HepG2 (cell line): ENCODE measurements at regions not wholly inside any gene's neighbourhood (a gene's known extent, or its start where the extent isn't known, plus 50 kb on each side); places are given as distances from the start of the nearest gene placed in this dataset.

Source experiments
- ATAC-seq: fragments of 200-7000 bp; cut with Tn5 transposase; 3 replicates; pipeline ENCODE4 v1.9.1; 2020; ENCODE audit warnings: mild to moderate bottlenecking, moderate library complexity
- BruUV-seq: library from RNA; stranded (reverse); fragments of 400-500 nt; replicated peaks from 2 replicates; lab custom pipeline; 2021; lab: Mats Ljungman, UMichigan
- CTCF ChIA-PET: fragments of 300-600 bp; formaldehyde crosslinking; extraction: SDS; loops from one replicate; lab custom pipeline; 2021; ENCODE audit warnings: low total read pairs, inconsistent platforms, low intra/inter-chr PET ratio; lab: Yijun Ruan, JAX
- POLR2A ChIA-PET: fragments of 350-600 bp; sonication (Branson Sonifier 250); formaldehyde crosslinking; loops from one replicate; lab custom pipeline; 2020; ENCODE audit warnings: antibody characterized with exemption, inconsistent platforms; lab: Yijun Ruan, JAX
- DNase-seq: peaks from one replicate; pipeline ENCODE4 v3.0.0-alpha.2; 2015; ENCODE audit warnings: low spot score
- FAIRE-seq: peaks from 3 replicates; lab custom pipeline; 2011; peaks lifted over from hg19 to GRCh38; lab: Jason Lieb, UNC
- H2AFZ ChIP-seq: one replicate; pipeline ENCODE4 v1.6.1; 2011; ENCODE audit warnings: low read length, inconsistent platforms
- H3K27ac ChIP-seq: fragments of 300-600 bp; 3 replicates; pipeline ENCODE4 v1.8.0; 2011; ENCODE audit warnings: mixed run types, mild to moderate bottlenecking, mixed read lengths, low read length, inconsistent platforms; ENCODE audit not compliant: insufficient read depth; ENCODE audit errors: extremely low read length
- H3K27me3 ChIP-seq, 2 experiments: fragments of 200-600 bp in 1 of 2; 2 replicates in 1 of 2; 3 replicates in 1 of 2; pipeline versions ENCODE4 v1.6.0 to v1.8.0; 2011; ENCODE audit warnings: low read length in 2 of 2, mild to moderate bottlenecking in 2 of 2, moderate library complexity in 2 of 2, inconsistent platforms in 1 of 2; ENCODE audit not compliant: insufficient read depth in 2 of 2, control insufficient read depth in 1 of 2
- H3K36me3 ChIP-seq, 2 experiments: fragments of 200-600 bp in 1 of 2; replicated peaks in 1 of 2; 2 replicates in 1 of 2; 3 replicates in 1 of 2; pipeline versions ENCODE4 v1.5.1 to v1.8.0; 2011; ENCODE audit warnings: low read length in 2 of 2, inconsistent platforms in 1 of 2; ENCODE audit not compliant: insufficient read depth in 2 of 2, control insufficient read depth in 1 of 2
- H3K4me1 ChIP-seq: 2 replicates; pipeline ENCODE4 v1.5.1; 2012; ENCODE audit warnings: low read length, inconsistent platforms; ENCODE audit not compliant: insufficient read depth
- H3K4me2 ChIP-seq: 2 replicates; pipeline ENCODE4 v1.6.0; 2011; ENCODE audit warnings: low read depth, low read length, inconsistent platforms
- H3K4me3 ChIP-seq, 3 experiments: fragments of 200-600 bp in 1 of 3; sonication (generic), shearing (Covaris generic) in 1 of 3; replicated peaks in 1 of 3; 2 replicates each; pipeline ENCODE4 v1.5.1; 2011 to 2016; ENCODE audit warnings: low read length in 3 of 3, inconsistent platforms in 2 of 3, low read depth in 2 of 3, mild to moderate bottlenecking in 2 of 3, control low read depth in 1 of 3, mixed read lengths in 1 of 3; ENCODE audit not compliant: insufficient read depth in 1 of 3
- H3K79me2 ChIP-seq: one replicate; pipeline ENCODE4 v1.6.1; 2011; ENCODE audit warnings: low read length, inconsistent platforms; ENCODE audit not compliant: insufficient read depth
- H3K9ac ChIP-seq: 2 replicates; pipeline ENCODE4 v1.6.0; 2011; ENCODE audit warnings: mild to moderate bottlenecking, low read depth, low read length, inconsistent platforms; ENCODE audit not compliant: insufficient read depth
- H3K9me3 ChIP-seq: 2 replicates; pipeline ENCODE4 v1.5.1; 2012; ENCODE audit warnings: mild to moderate bottlenecking, low read length
- H4K20me1 ChIP-seq: 2 replicates; pipeline ENCODE4 v1.6.0; 2011; ENCODE audit warnings: inconsistent platforms, mild to moderate bottlenecking, low read length, moderate library complexity; ENCODE audit not compliant: insufficient read depth
- GABPA ChIP-seq, 2 experiments: IDR thresholded peaks; 2 replicates each; pipeline ENCODE4 v1.6.1; 2011 to 2016; ENCODE audit warnings: low read depth in 2 of 2, low read length in 1 of 2, missing biosample characterization in 1 of 2, missing genetic modification characterization in 1 of 2
- GTF3A ChIP-seq: sonication (generic); formaldehyde crosslinking; conservative IDR thresholded peaks from 2 replicates; pipeline ENCODE4 v1.4.0; 2020; ENCODE audit warnings: mild to moderate bottlenecking, missing genetic modification reagents
- MTF1 ChIP-seq: sonication (generic); formaldehyde crosslinking; IDR thresholded peaks from 2 replicates; pipeline ENCODE4 v1.5.0; 2020; ENCODE audit warnings: missing genetic modification reagents
- NFE2 ChIP-seq: sonication (generic); formaldehyde crosslinking; IDR thresholded peaks from 2 replicates; pipeline ENCODE4 v1.4.0; 2020; ENCODE audit warnings: missing genetic modification reagents
- ZNF24 ChIP-seq: fragments of 450-650 bp; IDR thresholded peaks from 2 replicates; pipeline ENCODE4 v1.6.1; 2017; ENCODE audit warnings: antibody characterized with exemption, mild to moderate bottlenecking
- WGBS: methylation state at CpG from one replicate; pipeline ENCODE4 v1.1.6; 2017; ENCODE audit warnings: low lambda C conversion rate; 5-methylcytosine and 5-hydroxymethylcytosine counted together
- in situ Hi-C: cut with HindIII; loops from 2 replicates; pipeline ENCODE4 v1.10.0; 2017; ENCODE audit warnings: low pct_unique_long_range_greater_than_20kb; ENCODE audit not compliant: extremely low pct_ligation_motif_present
- intact Hi-C: fragments of 100-400 bp; cut with micrococcal nuclease; formaldehyde crosslinking; loops from one replicate; pipeline ENCODE4 v1.10.0; 2022; ENCODE audit not compliant: unreplicated experiment
- TF ChIP-seq, protein P1 (sequence below): sonication (generic); formaldehyde crosslinking; IDR thresholded peaks from 2 replicates; pipeline ENCODE4 v1.8.1; 2023; ENCODE audit warnings: mild to moderate bottlenecking, moderate library complexity, missing genetic modification reagents
- TF ChIP-seq, protein P2 (sequence below): sonication (generic); IDR thresholded peaks from 2 replicates; pipeline ENCODE4 v1.6.1; 2016; ENCODE audit warnings: low read depth, borderline replicate concordance
- TF ChIP-seq, protein P3 (sequence below): sonication (generic); formaldehyde crosslinking; IDR thresholded peaks from 2 replicates; pipeline ENCODE4 v1.5.0; 2020; ENCODE audit warnings: mild to moderate bottlenecking, missing genetic modification reagents, moderate library complexity
- TF ChIP-seq, protein P4 (sequence below): sonication (generic); formaldehyde crosslinking; IDR thresholded peaks from 2 replicates; pipeline ENCODE4 v1.4.0; 2020; ENCODE audit warnings: mild to moderate bottlenecking, missing genetic modification reagents
- TF ChIP-seq, protein P5 (sequence below): sonication (generic); formaldehyde crosslinking; conservative IDR thresholded peaks from 2 replicates; pipeline ENCODE4 v1.4.0; 2020; ENCODE audit warnings: missing genetic modification reagents
- TF ChIP-seq, protein P6 (sequence below): conservative IDR thresholded peaks from 2 replicates; pipeline ENCODE4 v1.6.1; 2018; ENCODE audit warnings: missing genetic modification reagents
- TF ChIP-seq, protein P7 (sequence below): sonication (generic); formaldehyde crosslinking; IDR thresholded peaks from 2 replicates; pipeline ENCODE4 v1.4.0; 2020; ENCODE audit warnings: missing genetic modification reagents, borderline replicate concordance

DNA sequence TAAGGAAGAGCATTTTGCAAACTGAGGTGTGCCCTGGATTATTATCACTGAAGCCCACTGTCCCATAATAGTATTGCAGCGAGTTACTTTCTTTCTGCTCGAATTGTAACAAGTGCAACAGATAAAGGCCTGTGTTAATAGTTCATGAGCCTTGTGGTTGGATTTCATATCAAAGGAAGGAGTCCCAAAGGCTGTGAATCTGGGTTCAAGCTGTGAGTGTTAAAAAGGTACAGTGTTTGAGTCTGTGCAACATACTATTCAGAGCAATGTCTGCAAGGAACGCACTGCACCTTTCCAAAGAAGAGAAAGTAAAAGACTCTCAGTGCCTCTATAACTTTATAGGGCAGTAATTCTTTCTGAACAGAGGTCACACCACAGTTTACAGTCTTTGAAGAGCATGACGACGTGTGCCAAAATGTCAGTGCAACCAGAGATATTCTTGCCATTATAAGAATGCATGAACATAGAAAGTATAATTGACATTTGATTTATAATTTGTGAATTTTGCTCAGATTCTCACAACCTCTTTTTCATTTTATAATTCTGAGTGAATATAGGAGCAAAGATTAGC, 79.1 kb downstream of the CDC7 start:
- H3K79me2 ChIP-seq, result no peaks in the 10 kb centered on the region
- no peak overlapping the region for H3K27ac ChIP-seq
- H2AFZ ChIP-seq, result no peak overlapping the region
- intact Hi-C loops (no loop called here), in situ Hi-C loops (no loop called here)
- no peak overlapping the region for H3K4me2 ChIP-seq
- DNase-seq, result no peak
- no peaks in the 10 kb centered on the region for H3K9me3 ChIP-seq
- BruUV-seq, result no TSS peak
- no peak overlapping the region for H3K4me3 ChIP-seq
- H3K9ac ChIP-seq, result no peak overlapping the region
- H3K27me3 ChIP-seq, result no peaks in the 10 kb centered on the region; a peak in 1 of 5 replicates
- no peak for ATAC-seq
- CTCF ChIA-PET, result no interaction called here
- 0 out of 2 replicates have a peak, but pooled peaks cover 8% of the 10 kb centered on the region for H3K4me1 ChIP-seq
- POLR2A ChIA-PET, result no interaction called here
- H4K20me1 ChIP-seq, result no peaks in the 10 kb centered on the region
- WGBS, result 8% methylated on average over 5 of the region's 5 CpGs
- FAIRE-seq, result no peak
- H3K36me3 ChIP-seq, result no peaks in the 10 kb centered on the region
- TF ChIP-seq, protein P1, sequence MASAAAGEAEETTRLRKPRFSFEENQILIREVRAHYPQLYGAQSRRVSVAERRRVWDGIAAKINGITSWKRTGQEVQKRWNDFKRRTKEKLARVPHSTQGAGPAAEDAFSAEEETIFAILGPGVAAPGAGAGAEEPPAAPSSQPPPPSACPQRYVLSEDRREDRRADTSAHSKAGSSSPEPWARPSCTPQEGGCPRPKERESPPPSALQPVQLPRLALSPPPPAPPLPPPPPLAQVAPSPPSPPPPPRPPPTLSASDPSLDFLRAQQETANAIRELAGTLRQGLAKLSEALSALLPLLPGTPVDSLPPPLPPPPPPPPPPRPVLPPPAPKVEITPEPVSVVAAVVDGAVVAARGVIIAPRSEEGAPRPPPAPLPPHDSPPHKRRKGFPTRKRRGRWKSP (CRISPR knock-in tag), result no peak
- TF ChIP-seq, protein P2, sequence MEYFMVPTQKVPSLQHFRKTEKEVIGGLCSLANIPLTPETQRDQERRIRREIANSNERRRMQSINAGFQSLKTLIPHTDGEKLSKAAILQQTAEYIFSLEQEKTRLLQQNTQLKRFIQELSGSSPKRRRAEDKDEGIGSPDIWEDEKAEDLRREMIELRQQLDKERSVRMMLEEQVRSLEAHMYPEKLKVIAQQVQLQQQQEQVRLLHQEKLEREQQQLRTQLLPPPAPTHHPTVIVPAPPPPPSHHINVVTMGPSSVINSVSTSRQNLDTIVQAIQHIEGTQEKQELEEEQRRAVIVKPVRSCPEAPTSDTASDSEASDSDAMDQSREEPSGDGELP, result no peak
- no peak for TF ChIP-seq NFE2 (CRISPR knock-in tag)
- no peak for TF ChIP-seq MTF1 (CRISPR knock-in tag)
- TF ChIP-seq, protein P3, sequence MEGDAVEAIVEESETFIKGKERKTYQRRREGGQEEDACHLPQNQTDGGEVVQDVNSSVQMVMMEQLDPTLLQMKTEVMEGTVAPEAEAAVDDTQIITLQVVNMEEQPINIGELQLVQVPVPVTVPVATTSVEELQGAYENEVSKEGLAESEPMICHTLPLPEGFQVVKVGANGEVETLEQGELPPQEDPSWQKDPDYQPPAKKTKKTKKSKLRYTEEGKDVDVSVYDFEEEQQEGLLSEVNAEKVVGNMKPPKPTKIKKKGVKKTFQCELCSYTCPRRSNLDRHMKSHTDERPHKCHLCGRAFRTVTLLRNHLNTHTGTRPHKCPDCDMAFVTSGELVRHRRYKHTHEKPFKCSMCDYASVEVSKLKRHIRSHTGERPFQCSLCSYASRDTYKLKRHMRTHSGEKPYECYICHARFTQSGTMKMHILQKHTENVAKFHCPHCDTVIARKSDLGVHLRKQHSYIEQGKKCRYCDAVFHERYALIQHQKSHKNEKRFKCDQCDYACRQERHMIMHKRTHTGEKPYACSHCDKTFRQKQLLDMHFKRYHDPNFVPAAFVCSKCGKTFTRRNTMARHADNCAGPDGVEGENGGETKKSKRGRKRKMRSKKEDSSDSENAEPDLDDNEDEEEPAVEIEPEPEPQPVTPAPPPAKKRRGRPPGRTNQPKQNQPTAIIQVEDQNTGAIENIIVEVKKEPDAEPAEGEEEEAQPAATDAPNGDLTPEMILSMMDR (CRISPR knock-in tag), result no peak
- TF ChIP-seq, protein P4, sequence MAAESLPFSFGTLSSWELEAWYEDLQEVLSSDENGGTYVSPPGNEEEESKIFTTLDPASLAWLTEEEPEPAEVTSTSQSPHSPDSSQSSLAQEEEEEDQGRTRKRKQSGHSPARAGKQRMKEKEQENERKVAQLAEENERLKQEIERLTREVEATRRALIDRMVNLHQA (CRISPR knock-in tag), result no peak
- no peak for TF ChIP-seq GABPA (IDR thresholded peaks at IDR 0.05; ENCODE audit: low read depth, low read length)
- no peak for TF ChIP-seq GABPA (CRISPR knock-in tag; IDR thresholded peaks at IDR 0.05; ENCODE audit: low read depth)
- TF ChIP-seq, protein P5, sequence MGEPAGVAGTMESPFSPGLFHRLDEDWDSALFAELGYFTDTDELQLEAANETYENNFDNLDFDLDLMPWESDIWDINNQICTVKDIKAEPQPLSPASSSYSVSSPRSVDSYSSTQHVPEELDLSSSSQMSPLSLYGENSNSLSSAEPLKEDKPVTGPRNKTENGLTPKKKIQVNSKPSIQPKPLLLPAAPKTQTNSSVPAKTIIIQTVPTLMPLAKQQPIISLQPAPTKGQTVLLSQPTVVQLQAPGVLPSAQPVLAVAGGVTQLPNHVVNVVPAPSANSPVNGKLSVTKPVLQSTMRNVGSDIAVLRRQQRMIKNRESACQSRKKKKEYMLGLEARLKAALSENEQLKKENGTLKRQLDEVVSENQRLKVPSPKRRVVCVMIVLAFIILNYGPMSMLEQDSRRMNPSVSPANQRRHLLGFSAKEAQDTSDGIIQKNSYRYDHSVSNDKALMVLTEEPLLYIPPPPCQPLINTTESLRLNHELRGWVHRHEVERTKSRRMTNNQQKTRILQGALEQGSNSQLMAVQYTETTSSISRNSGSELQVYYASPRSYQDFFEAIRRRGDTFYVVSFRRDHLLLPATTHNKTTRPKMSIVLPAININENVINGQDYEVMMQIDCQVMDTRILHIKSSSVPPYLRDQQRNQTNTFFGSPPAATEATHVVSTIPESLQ (CRISPR knock-in tag), result no peak
- TF ChIP-seq, protein P6, sequence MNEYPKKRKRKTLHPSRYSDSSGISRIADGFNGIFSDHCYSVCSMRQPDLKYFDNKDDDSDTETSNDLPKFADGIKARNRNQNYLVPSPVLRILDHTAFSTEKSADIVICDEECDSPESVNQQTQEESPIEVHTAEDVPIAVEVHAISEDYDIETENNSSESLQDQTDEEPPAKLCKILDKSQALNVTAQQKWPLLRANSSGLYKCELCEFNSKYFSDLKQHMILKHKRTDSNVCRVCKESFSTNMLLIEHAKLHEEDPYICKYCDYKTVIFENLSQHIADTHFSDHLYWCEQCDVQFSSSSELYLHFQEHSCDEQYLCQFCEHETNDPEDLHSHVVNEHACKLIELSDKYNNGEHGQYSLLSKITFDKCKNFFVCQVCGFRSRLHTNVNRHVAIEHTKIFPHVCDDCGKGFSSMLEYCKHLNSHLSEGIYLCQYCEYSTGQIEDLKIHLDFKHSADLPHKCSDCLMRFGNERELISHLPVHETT (CRISPR knock-in tag), result no peak
- TF ChIP-seq, protein P7, sequence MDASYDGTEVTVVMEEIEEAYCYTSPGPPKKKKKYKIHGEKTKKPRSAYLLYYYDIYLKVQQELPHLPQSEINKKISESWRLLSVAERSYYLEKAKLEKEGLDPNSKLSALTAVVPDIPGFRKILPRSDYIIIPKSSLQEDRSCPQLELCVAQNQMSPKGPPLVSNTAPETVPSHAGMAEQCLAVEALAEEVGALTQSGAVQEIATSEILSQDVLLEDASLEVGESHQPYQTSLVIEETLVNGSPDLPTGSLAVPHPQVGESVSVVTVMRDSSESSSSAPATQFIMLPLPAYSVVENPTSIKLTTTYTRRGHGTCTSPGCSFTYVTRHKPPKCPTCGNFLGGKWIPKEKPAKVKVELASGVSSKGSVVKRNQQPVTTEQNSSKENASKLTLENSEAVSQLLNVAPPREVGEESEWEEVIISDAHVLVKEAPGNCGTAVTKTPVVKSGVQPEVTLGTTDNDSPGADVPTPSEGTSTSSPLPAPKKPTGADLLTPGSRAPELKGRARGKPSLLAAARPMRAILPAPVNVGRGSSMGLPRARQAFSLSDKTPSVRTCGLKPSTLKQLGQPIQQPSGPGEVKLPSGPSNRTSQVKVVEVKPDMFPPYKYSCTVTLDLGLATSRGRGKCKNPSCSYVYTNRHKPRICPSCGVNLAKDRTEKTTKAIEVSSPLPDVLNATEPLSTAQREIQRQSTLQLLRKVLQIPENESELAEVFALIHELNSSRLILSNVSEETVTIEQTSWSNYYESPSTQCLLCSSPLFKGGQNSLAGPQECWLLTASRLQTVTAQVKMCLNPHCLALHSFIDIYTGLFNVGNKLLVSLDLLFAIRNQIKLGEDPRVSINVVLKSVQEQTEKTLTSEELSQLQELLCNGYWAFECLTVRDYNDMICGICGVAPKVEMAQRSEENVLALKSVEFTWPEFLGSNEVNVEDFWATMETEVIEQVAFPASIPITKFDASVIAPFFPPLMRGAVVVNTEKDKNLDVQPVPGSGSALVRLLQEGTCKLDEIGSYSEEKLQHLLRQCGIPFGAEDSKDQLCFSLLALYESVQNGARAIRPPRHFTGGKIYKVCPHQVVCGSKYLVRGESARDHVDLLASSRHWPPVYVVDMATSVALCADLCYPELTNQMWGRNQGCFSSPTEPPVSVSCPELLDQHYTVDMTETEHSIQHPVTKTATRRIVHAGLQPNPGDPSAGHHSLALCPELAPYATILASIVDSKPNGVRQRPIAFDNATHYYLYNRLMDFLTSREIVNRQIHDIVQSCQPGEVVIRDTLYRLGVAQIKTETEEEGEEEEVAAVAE (CRISPR knock-in tag), result no peak
- no peak for TF ChIP-seq ZNF24
- no peak for TF ChIP-seq GTF3A
